HG03457 (cell line): ENCODE measurements at regions not wholly inside any gene's neighbourhood (a gene's known extent, or its start where the extent isn't known, plus 50 kb on each side); places are given as distances from the start of the nearest gene placed in this dataset.

Source experiments
- ATAC-seq: cut with Tn5 transposase; IDR thresholded peaks from one replicate; pipeline ENCODE4 v1.9.1; 2021; ENCODE audit warnings: moderate number of reproducible peaks; ENCODE audit not compliant: unreplicated experiment

DNA sequence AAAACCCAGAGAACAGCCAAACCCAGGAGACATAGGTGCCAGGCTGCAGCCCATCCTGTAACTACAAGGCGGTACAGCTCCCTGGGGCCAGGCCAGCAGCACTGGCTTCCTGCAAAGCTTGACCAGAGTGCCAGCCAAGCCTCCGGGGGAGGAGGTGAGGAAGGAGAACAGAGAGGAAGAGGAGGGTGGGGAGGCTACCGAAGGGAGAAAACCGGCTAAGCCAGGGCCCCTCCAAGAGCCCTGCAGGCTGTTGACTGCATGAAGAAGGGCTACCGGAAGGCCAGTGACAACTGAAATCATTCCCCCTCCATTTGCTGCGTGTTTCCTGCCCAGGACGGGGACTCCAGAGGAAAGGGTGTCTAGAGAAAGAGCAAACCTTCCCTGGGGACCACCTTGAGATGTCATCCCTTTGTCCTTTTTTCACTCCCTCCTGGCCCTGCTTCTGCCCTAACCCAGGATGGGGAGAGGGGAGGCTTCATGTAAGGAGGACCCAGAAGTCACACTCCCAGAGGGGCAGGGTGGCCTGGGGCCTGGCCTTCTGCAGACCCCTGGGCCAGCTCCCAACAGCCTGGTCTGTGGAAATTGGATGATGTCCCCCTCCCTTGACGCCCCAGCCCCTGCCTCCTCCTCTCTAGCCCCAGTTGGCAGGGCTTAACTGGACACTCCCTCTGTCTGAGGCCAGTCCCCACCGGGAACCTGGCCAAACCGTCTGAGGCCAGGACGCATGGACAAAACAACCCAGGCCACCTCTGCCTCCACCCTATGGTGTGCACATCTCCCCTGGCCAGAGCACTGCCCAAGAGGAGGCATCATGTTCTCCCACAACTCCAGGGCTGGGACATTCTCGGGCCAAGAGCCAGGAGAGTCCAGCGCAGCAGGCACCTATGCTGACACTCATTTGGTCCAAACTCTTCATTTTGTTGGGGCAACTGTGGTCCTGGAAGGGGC, 207.8 kb downstream of the CYP26B1 start:
- ATAC-seq: no peak

DNA sequence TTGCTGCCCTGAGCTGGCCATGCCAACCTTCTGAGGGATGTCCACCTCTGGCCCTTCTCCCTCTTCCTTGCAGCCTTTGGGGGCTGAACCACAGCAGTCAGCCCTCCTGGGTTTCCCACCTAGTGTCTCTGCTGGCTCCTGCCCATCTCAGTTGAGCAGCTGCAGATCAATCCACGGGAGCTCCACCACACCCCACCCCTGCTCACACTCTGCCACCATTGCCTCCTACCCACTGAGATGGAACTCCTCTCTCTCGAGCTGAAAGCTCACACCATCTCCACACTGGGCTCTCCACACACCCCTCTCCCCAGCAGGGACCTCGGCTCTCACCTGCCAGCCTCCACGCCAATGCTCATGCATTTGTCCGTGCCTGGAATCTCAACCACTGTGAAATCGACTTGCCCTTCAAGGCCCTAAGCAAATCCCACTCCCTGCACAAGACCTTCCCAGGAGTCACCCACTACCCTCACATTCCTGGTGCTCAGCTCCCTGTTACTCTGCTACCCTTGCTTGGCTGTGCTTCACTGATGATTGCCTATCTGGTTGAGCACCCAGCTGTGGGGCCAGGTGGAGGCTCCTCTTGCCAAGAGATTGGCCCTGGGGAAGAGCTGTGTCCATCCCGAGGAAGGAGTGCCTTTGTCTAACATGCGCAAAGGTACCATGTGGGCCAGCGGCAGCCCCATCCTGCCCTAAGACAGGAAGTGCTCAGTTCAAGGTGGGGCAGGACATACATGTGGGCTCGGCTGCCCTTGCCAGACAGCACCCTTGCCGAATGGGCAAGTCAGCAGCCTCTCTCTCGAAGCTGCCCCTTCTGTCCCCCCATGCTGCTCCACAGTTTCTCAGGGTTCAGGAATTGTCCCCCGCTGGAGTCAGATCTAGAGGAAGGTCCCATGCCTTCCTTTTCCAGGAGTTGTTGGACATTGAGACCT, 208.7 kb downstream of the CYP26B1 start:
- ATAC-seq: no peak

- ATAC-seq: no peak
Measured at GRCh38 chr2:71938108-71938507, 209.6 kb downstream of the CYP26B1 start.

DNA sequence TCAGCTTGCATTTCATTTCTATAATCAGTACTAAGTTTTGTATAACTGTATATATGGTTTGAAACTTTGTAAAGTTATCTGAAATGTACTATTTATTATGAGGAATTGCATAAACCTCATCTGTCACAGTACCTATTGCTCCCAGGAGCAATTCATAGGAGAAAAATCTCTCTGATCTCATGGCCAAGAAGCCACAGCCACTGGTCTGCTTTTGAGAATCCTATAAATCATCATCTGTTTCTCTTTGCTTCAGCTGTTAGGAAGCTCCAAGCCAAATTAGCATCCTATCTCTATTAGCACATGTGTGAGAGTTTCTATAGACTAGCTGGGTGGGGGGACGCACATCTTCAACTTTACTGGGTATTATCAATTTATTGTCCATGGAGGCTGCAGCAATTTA, 210.3 kb downstream of the CYP26B1 start:
- no peak for ATAC-seq

- no peak for ATAC-seq
Measured at GRCh38 chr2:71936076-71937030, 211.3 kb downstream of the CYP26B1 start.

DNA sequence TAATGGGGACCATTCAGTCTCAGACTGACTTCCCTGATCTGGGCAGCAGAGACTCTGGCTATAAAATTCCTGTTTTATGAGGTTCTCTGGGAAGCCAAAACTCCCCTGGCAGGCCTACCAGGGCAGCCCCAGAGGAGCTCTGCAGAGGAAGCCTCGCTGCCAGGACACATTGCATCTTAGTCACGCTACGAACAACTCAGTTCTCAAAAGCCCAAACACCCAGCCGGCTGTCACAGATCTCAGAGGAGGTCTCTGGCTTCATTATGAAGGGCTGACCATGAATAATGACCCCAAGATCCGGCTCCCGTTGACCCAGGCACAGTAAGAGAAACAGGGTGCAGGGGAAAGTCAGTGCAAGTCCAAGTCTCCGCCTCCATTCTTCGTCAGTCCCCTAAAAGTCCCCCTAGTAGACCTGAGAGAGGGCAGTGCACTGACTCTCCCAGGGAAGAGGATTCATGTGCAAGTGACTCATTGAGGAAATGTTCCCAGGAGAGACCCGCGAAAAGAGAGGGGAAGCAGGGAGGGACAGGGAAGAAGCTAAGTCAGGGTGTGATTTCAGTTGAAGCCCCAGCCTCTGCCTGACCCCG, 212.3 kb downstream of the CYP26B1 start:
- no peak for ATAC-seq

GRCh38 chr2:71934595-71935261, 212.9 kb downstream of the CYP26B1 start:
- ATAC-seq: no peak

- ATAC-seq: no peak
Measured at GRCh38 chr2:71934320-71934593, 213.4 kb downstream of the CYP26B1 start.

- no peak for ATAC-seq
Measured at GRCh38 chr2:71933467-71934319, 214.0 kb downstream of the CYP26B1 start.

DNA sequence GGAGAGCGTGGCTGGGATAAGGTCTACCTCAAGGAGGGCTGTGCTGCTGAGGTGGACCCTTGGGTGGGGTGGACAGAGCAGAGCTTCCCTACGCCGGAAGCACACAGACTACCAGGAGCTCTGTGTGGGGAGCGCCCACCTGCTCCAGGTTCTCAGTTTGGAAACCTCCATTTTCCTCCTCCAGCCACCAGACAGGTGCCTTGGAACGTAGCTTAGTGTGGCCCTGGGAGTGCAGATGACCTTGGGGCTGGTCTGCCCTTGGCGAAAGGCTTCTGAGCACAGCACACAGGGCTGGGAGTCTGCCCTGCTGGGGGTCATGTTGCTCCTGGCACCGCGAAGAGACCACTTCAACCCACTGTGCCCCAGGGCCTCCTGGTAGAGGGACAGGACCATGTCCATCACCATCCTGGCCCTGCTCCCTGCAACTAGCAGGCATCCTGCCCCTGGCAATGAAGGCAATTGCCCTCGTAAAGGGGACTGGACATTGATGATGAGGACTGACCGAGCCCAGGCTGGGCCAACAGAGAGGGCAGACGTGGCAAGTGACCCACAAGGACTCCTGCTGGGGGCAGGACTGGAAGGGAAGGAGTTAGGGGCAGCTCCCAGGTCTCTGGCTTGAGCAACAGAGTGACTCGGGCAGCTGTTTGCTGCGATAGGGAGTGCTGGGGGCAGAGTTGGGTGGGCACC, 214.7 kb downstream of the CYP26B1 start:
- ATAC-seq: no peak

GRCh38 chr2:71932037-71932779, 215.5 kb downstream of the CYP26B1 start:
- ATAC-seq: no peak

DNA sequence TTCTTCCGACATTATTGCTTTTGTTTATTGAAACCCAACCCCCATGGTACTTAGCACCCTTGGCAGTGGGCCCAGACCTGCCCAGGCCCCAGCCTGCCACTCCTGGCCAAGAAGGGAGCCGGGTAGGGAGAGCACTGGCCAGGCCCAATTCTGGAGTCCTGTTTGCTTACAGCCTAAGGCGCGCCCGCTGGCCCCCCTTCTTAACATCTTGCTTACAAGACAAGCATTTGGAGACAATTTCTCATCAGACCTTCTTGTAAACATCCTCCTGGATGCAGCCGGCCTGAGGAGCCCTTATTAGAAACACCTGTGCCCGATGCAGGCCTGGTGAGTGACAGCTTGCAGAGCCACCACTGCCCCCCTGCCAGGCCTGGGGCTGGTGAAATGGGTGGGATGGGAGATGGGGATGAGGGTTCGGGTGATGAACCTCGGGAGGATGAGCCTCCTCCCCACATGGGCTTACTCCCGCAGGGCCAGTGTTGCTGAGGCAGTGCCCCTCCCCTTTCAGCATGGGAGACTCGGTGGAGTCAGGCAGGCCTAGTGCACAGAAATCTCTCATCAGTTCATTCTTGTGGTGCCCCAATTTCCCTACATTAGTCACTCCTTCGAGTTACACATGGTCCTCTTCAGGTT, 217.5 kb downstream of the CYP26B1 start:
- ATAC-seq: no peak

- no peak for ATAC-seq
Measured at GRCh38 chr2:71929482-71929772, 218.2 kb downstream of the CYP26B1 start.

GRCh38 chr2:71928734-71929481, 218.8 kb downstream of the CYP26B1 start:
- ATAC-seq: no peak

DNA sequence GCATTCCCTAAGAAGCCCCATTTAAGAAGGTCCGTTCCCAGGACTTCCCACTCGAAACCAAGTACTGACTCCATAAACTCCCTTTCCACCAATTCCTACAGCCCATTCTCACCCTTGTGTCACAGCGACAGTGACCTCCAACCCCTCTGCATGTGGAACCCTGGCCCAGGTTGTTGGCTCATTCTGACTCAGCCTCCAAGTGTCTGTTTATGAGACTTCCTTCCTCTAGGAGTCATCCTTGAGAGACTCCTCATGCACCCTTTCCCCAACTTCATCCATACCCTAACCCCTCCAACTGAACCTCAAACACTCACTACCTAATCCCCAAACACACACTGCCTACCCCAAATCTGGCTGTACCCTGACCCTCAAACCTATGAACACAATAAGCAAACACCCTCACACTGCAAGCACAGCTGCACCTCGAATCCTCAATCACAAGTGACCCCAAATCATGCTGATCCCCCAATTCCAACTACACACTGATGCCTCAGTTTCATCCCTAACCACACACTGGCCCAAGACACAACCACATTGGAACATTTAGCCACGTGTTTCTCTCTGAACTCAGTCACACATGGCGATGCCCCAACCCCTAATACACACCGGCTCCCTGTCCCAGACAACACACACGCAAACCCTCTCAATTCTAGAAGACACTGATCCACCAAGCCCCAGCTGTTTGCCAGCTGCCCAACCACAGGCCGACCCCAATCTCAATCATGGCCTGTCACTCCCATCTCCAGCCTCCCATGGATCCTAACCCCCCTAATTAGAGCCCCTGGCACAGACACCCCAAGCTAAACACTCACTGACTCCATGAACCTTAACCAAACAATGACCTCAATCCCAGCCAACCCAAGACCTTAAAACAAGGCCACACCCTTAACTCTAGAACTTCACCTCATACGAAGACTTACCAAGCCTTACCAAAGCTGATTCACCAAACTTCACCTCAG, 219.6 kb downstream of the CYP26B1 start:
- no peak for ATAC-seq
